IMR-90 (cell line): ENCODE measurements at regions not wholly inside any gene's neighbourhood (a gene's known extent, or its start where the extent isn't known, plus 50 kb on each side); places are given as distances from the start of the nearest gene placed in this dataset.

Source experiments
- ATAC-seq: fragments of 200-7000 bp; cut with Tn5 transposase; 2 replicates; pipeline ENCODE4 v1.9.1; 2020; ENCODE audit warnings: low read depth, mild to moderate bottlenecking, moderate library complexity
- BruUV-seq: library from RNA; stranded (reverse); fragments of 400-500 nt; replicated peaks from 2 replicates; lab custom pipeline; 2021; lab: Mats Ljungman, UMichigan
- CTCF ChIA-PET: fragments of 300-600 bp; formaldehyde crosslinking; extraction: SDS; loops from one replicate; lab custom pipeline; 2021; ENCODE audit warnings: antibody characterized with exemption; lab: Yijun Ruan, JAX
- POLR2A ChIA-PET: fragments of 300-600 bp; sonication (Branson Sonifier 250); formaldehyde crosslinking; loops from one replicate; lab custom pipeline; 2022; ENCODE audit warnings: antibody characterized with exemption; ENCODE audit not compliant: unreplicated experiment; lab: Charles Lee
- DNase-seq: peaks from one replicate; pipeline ENCODE4 v3.0.0; 2013
- H2AFZ ChIP-seq: replicated peaks from 2 replicates; pipeline ENCODE3; 2013; ENCODE audit warnings: low read length, mild to moderate bottlenecking; ENCODE audit not compliant: poor library complexity
- H2AK5ac ChIP-seq: 2 replicates; pipeline ENCODE4 v1.6.1; 2013; ENCODE audit warnings: low read depth, low read length, inconsistent platforms
- H2AK9ac ChIP-seq: replicated peaks from 2 replicates; pipeline ENCODE3; 2013; ENCODE audit warnings: mild to moderate bottlenecking, low read depth, low read length, moderate library complexity; ENCODE audit not compliant: poor library complexity
- H2BK120ac ChIP-seq: 2 replicates; pipeline ENCODE4 v1.6.1; 2013; ENCODE audit warnings: low read depth, low read length, inconsistent platforms
- H2BK15ac ChIP-seq: 3 replicates; pipeline ENCODE4 v1.6.1; 2013; ENCODE audit warnings: low read depth, low read length, inconsistent platforms
- H2BK20ac ChIP-seq: 2 replicates; pipeline ENCODE4 v1.6.1; 2013; ENCODE audit warnings: low read depth, mild to moderate bottlenecking, inconsistent platforms, low read length, moderate library complexity
- H2BK5ac ChIP-seq: 2 replicates; pipeline ENCODE4 v1.6.1; 2013; ENCODE audit warnings: mild to moderate bottlenecking, low read depth, low read length, inconsistent platforms; ENCODE audit not compliant: poor library complexity, severe bottlenecking
- H3K14ac ChIP-seq: replicated peaks from 2 replicates; pipeline ENCODE4 v1.6.1; 2013; ENCODE audit warnings: low read depth, low read length, inconsistent platforms
- H3K18ac ChIP-seq: 2 replicates; pipeline ENCODE4 v1.6.1; 2013; ENCODE audit warnings: low read depth, low read length, control low read depth
- H3K23ac ChIP-seq: 2 replicates; pipeline ENCODE4 v1.6.1; 2013; ENCODE audit warnings: low read depth, low read length, inconsistent platforms
- H3K27ac ChIP-seq: 2 replicates; pipeline ENCODE4 v1.5.1; 2013; ENCODE audit warnings: mild to moderate bottlenecking, control low read depth, low read length; ENCODE audit not compliant: insufficient read depth
- H3K27me3 ChIP-seq: 2 replicates; pipeline ENCODE4 v1.6.1; 2013; ENCODE audit warnings: low read length; ENCODE audit not compliant: control insufficient read depth, insufficient read depth
- H3K36me3 ChIP-seq: 2 replicates; pipeline ENCODE4 v1.6.1; 2013; ENCODE audit warnings: low read length, mixed read lengths; ENCODE audit not compliant: control insufficient read depth, insufficient read depth
- H3K4ac ChIP-seq: 2 replicates; pipeline ENCODE4 v1.6.1; 2013; ENCODE audit warnings: low read depth, low read length, inconsistent platforms
- H3K4me1 ChIP-seq: 2 replicates; pipeline ENCODE4 v1.6.1; 2013; ENCODE audit warnings: low read length, mixed read lengths; ENCODE audit not compliant: control insufficient read depth, insufficient read depth
- H3K4me2 ChIP-seq: 2 replicates; pipeline ENCODE4 v1.6.1; 2013; ENCODE audit warnings: low read depth, mild to moderate bottlenecking, control low read depth, low read length, moderate library complexity
- H3K4me3 ChIP-seq: 2 replicates; pipeline ENCODE4 v1.5.1; 2013; ENCODE audit warnings: low read depth, mild to moderate bottlenecking, control low read depth, low read length, moderate library complexity; ENCODE audit not compliant: insufficient read depth
- H3K56ac ChIP-seq: 2 replicates; pipeline ENCODE4 v1.6.1; 2013; ENCODE audit warnings: low read length, inconsistent platforms; ENCODE audit not compliant: insufficient read depth; ENCODE audit errors: extremely low read depth
- H3K79me1 ChIP-seq, 2 experiments: 2 replicates each; pipeline ENCODE4 v1.6.1; 2013; ENCODE audit warnings: low read length in 2 of 2, inconsistent platforms in 1 of 2, low read depth in 1 of 2
- H3K9ac ChIP-seq: 2 replicates; pipeline ENCODE4 v1.6.1; 2013; ENCODE audit warnings: low read depth, low read length, control low read depth
- H3K9me1 ChIP-seq: 2 replicates; pipeline ENCODE4 v1.6.1; 2013; ENCODE audit warnings: low read length, inconsistent platforms; ENCODE audit not compliant: insufficient read depth
- H3K9me3 ChIP-seq: 2 replicates; pipeline ENCODE4 v1.6.1; 2013; ENCODE audit warnings: low read length; ENCODE audit not compliant: control insufficient read depth, insufficient read depth
- H4K20me1 ChIP-seq: 2 replicates; pipeline ENCODE4 v1.6.1; 2013; ENCODE audit warnings: low read length, inconsistent platforms; ENCODE audit not compliant: insufficient read depth
- H4K5ac ChIP-seq: 2 replicates; pipeline ENCODE4 v1.6.1; 2013; ENCODE audit warnings: mild to moderate bottlenecking, low read depth, low read length, control low read depth
- H4K8ac ChIP-seq, 2 experiments: 2 replicates each; pipeline ENCODE4 v1.6.1; 2013; ENCODE audit warnings: low read depth in 2 of 2, low read length in 2 of 2, control low read depth in 1 of 2, inconsistent platforms in 1 of 2
- H4K91ac ChIP-seq: 2 replicates; pipeline ENCODE4 v1.6.1; 2013; ENCODE audit warnings: low read depth, low read length, inconsistent platforms; ENCODE audit not compliant: insufficient read depth
- BHLHE40 ChIP-seq: fragments of 150-350 bp; IDR thresholded peaks from 2 replicates; pipeline ENCODE4 v1.6.1; 2016; ENCODE audit warnings: mild to moderate bottlenecking, low read depth, low read length
- CHD1 ChIP-seq: IDR thresholded peaks from 2 replicates; pipeline ENCODE4 v1.6.1; 2012; ENCODE audit warnings: low read depth, low read length, improper control_type of control experiment
- MXI1 ChIP-seq: IDR thresholded peaks from 2 replicates; pipeline ENCODE4 v1.6.1; 2012; ENCODE audit warnings: low read depth, mild to moderate bottlenecking, low read length, moderate library complexity, borderline replicate concordance
- WGBS, 2 experiments: methylation state at CpG; one replicate each; pipeline versions ENCODE4 v1.1.5 to v1.1.7; 2013; ENCODE audit warnings: missing lambda C conversion rate in 2 of 2; ENCODE audit not compliant: insufficient read length in 1 of 2; ENCODE audit errors: extremely low coverage in 2 of 2; 5-methylcytosine and 5-hydroxymethylcytosine counted together
- dilution Hi-C: fragments of 300-500 bp; cut with HindIII; formaldehyde crosslinking; loops from one replicate; pipeline ENCODE4 v1.14.3; 2018; ENCODE audit warnings: low sequenced_read_pairs; ENCODE audit not compliant: unreplicated experiment
- in situ Hi-C: fragments of 300-500 bp; cut with MboI; formaldehyde crosslinking; loops from 3 replicates; pipeline ENCODE4 v1.14.3; 2019; ENCODE audit warnings: low sequenced_read_pairs, inconsistent platforms, mixed read lengths
- intact Hi-C: fragments of 100-400 bp; cut with micrococcal nuclease; formaldehyde crosslinking; loops from 2 replicates; pipeline ENCODE4 v1.10.0; 2022

DNA sequence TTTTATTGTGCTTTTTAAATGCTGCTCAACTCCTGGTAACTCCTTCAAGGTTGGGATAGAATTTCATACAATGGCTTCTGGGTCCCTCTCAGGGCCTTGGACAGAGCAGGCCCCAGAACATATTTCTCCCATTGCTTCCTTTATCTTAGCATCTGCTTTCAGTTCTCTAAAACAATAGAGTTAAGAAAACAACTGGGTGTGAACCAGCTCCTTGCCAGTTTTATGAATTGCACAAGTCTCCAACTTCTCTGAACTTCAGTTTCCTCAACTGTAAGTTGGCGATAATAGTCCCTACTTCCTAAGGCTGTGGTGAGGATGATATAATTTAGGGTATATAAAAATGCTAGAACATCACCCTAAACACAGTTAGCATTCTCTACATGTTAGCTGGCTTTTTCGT is 77.0 kb upstream of the INHBA start:
- Histone ChIP-seq H3K4me2 (no peak overlapping the region), H2BK15ac (no peak overlapping the region), H2BK120ac (no peak overlapping the region), H3K4me3 (no peak overlapping the region), H3K9me3 (no peaks in the 10 kb centered on the region), H2BK5ac (no peak overlapping the region), H4K8ac (no peak overlapping the region), H3K27me3 (no peaks in the 10 kb centered on the region), H4K20me1 (no peaks in the 10 kb centered on the region), H3K23ac (no peak overlapping the region), H3K9ac (no peak overlapping the region), H2BK20ac (no peak overlapping the region), H3K79me1 (no peaks in the 10 kb centered on the region), H2AK9ac (no peak overlapping the region), H4K5ac (no peak overlapping the region), H3K18ac (no peak overlapping the region), H3K14ac (no peak overlapping the region), H3K4ac (no peak overlapping the region), H3K4me1 (peaks cover 3% of the 10 kb centered on the region; the same call in 1 of the 2 replicates), H4K91ac (no peak overlapping the region), H3K56ac (no peak overlapping the region), H3K36me3 (no peaks in the 10 kb centered on the region), H2AFZ (no peak overlapping the region), H3K27ac (no peak overlapping the region), H3K9me1 (no peaks in the 10 kb centered on the region), H2AK5ac (no peak overlapping the region)
- no peak for ATAC-seq
- ChIA-PET POLR2A (no interaction called here), CTCF (no interaction called here)
- intact Hi-C loops: no loop called here
- in situ Hi-C loops: loop anchor here (25.0 kb wide), 1 partner anchor 1057 kb away; no protein-coding TSS in a partner anchor
- DNase-seq: no peak
- BruUV-seq: no TSS peak
- dilution Hi-C loops: no loop called here
- no peak for TF ChIP-seq BHLHE40
- TF ChIP-seq MXI1: no peak
- TF ChIP-seq CHD1: no peak
- WGBS, 2 experiments: no CpG with 5 or more reads among the region's 2 CpGs
